NK-92 (cell line): ENCODE measurements at regions not wholly inside any gene's neighbourhood (a gene's known extent, or its start where the extent isn't known, plus 50 kb on each side); places are given as distances from the start of the nearest gene placed in this dataset.
"Not testable (repeated sequence)": the region's sequence is repeated elsewhere in the genome, so short reads cannot be mapped to it uniquely, and the experiment has no call there.

Experiments
- DNase-seq: peaks from one replicate; lab custom pipeline; 2025; ENCODE audit not compliant: unreplicated experiment; lab: John Stamatoyannopoulos, UW

DNA sequence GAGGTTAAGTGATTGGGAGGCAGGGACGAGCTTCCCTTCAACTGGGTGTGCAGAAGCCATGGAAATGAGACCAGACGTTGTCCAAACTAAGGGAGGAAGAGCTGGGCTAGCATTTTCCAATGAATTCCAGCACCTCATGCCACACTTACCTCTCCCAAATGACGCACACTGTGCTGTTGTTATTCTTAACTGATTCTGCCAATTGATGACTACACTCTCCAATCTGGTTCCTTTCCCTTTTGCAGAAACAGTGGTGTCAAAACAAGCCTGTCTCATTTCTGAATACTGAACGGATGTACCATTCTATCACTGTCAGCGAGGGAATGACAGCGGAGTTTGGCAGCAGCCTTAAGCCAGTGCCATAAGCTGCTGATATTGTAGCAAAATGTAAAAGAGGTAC lies 380.5 kb upstream of the HNRNPA3 start:
- no peak for DNase-seq

DNA sequence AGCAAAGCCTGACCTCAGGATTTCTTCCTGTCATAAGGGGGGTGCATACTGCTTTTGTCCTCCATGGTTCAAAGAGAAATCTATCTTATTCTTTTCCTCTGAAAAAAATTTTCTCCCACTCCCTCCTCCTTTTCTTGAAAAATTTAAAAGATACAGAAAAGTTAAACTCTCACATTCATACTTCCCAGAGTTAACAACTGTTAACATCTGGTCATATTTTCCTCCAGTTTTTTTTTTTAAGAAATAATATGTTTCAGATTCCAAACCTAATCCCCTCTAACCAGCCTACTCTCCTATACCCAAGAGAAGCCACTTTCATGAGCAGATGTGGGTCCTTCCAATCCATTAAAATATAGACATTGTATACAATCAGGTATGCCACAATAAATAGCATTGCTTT lies 378.9 kb upstream of the HNRNPA3 start:
- no peak for DNase-seq

- no peak for DNase-seq
Measured at GRCh38 chr2:176834226-176834625, 378.4 kb upstream of the HNRNPA3 start.

DNA sequence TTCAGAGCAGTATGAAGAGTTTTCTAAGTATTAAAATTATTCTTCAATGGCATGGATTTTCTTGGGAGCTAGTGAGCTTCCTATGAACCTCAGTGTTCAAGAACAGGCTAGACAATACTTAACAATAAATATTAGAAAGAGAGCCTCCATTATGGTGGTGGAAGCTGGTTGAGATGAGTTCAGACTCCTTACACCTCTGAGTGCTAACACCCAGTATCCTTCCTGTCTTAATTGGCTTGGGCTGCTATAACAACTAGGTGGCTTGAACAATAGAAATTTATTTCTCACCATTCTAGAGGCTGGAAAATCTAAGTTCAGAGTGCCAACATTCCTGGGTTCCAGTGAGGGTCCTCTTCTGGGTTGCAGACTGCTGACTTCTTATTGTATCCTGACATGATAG lies 369.4 kb upstream of the HNRNPA3 start:
- no peak for DNase-seq

GRCh38 chr2:176844461-176844860 lies 368.1 kb upstream of the HNRNPA3 start:
- DNase-seq: no peak

- no peak for DNase-seq
Measured at GRCh38 chr2:176845718-176846117, 366.9 kb upstream of the HNRNPA3 start.

- DNase-seq: no peak
Measured at GRCh38 chr2:176847575-176847974, 365.0 kb upstream of the HNRNPA3 start.

DNA sequence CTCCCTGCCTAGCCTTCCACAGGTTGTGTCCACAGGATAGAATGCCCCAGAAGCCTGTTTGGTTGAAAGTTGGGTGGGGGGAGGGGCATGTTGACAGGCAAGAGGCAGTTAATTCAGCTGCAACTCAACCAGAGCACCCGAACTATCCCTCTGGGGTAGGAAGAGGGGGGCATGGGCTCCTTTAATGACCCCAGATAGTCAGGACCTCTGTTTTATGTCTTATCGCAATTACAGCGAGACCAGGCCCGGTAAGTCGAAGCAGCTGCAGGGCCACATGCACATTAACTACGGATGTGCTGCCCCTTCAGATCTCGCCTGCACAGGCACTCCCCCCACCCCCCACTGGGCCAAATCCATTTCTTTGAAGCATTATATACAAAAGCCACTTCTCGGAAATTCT lies 363.8 kb upstream of the HNRNPA3 start:
- DNase-seq: no peak

DNA sequence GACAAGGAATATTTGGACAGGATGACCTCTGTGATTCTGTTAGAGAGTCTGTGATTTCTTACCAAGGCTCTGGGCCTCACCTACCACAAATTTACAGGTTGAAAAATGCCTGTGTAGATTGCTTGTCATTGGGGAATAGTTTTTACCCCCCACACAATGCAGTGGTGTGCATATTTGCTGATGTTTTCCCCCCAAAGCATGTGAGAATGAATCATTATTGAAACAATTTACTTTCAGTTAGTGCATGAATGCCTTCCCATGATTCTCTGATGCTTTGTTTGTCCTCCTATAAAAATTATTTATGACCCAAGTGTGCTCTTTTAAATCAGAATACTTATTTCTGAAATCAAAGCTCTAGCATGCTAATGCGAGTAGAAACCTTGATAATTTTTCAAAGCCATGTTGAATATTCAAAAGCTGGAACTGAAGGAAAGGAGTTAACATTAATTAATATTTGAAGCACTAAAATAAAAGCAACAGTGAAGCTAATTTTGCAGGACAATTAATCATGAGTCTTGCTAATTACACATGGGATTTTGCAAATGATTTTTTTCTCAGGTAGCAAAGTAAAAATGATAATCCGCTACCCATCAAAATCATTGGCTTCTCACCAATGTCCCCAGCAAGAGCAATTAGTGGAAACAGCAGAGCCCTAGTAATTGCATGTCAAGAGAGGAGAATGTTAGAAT lies 361.2 kb upstream of the HNRNPA3 start:
- DNase-seq: no peak

GRCh38 chr2:176851889-176852483 lies 360.6 kb upstream of the HNRNPA3 start:
- no peak for DNase-seq

DNA sequence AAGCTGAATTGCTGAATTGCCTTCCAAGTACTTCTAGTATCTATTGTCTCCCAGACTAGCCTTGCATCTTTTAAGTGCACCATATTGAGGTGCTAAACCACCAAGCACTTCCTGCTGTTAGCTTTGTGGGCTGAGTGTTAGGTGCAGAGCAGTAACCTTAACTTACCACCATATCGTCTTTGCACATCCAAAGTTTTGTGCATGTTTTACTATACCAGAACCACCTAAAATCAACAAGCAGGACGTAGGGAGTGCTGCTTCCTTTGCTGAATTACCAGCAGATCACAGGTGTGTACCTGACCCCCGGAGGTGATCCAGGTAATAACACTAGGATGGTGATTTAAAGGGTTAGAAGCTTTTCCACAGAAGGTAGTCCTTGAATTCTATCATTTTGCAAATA lies 359.9 kb upstream of the HNRNPA3 start:
- DNase-seq: no peak

GRCh38 chr2:176854062-176854461 lies 358.5 kb upstream of the HNRNPA3 start:
- no peak for DNase-seq

DNA sequence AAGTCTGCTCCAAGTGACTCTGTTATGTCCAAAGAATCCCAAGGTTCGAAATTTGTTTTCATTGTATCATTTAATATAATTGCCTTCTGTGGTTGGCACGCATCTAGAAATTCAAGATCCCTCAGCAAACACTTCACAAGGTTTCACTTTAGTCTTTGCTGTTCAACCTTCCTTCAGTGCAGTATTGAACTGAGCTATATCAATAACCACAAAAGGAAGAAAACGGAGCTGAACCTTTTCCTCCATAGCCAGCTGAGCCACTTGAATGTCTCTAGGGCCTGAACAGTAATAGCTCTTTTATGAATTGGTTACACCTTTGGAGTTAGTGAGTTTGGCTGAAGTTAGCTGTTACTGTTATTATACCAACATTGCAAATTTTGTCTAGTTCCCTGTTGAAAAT lies 357.7 kb upstream of the HNRNPA3 start:
- DNase-seq: no peak

- no peak for DNase-seq
Measured at GRCh38 chr2:176856683-176857082, 355.9 kb upstream of the HNRNPA3 start.

- no peak for DNase-seq
Measured at GRCh38 chr2:176865336-176865735, 347.3 kb upstream of the HNRNPA3 start.

GRCh38 chr2:176872406-176872805 lies 340.2 kb upstream of the HNRNPA3 start:
- DNase-seq: no peak

DNA sequence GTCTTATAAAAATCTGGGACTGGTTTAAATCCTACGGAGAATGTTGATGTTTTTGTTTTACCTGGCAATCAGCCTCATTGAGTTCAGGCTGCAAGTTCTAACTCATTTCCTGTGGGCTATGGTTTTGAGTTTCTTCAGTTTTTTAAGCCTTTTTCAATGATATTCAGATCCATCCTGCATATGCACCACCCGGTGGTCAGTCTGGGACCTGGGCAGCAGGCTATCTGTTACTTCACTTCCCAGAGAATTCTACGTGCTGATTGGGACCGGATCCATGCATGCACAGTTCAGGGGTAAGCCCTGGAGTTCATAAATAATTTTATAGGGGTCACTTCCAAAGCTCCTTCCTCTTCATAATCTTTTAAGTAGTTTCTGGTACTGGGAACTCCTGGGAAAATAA lies 339.2 kb upstream of the HNRNPA3 start:
- DNase-seq: no peak

DNA sequence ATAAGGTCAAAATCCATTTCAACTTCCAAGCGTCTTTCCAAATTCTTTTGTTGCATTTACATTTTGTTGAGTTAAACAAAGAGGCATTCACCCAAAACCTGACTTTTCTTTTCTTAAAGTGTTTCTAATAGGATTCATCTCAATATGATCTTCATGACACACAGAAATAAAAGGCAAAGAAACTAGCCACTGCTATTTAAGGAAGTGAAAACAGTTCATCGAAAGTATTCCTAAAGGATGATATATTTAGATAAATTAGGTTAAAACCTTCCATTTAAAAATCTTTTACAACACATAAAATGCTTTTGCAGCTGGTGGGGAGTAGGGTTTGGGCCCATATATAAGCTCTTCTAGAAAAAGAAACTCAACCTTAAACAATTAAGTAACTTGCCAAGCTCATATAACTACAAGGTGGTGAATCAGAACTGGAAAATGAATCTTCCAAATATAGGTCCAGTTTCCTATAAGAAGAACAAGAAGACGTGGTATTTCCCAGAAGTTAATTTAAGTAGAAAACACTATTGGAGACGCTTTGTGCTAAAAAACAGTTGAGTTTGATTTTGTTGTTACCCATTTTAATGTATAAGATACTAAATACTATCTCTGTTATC lies 336.0 kb upstream of the HNRNPA3 start:
- no peak for DNase-seq

GRCh38 chr2:176879426-176879995 lies 333.1 kb upstream of the HNRNPA3 start:
- no peak for DNase-seq

DNA sequence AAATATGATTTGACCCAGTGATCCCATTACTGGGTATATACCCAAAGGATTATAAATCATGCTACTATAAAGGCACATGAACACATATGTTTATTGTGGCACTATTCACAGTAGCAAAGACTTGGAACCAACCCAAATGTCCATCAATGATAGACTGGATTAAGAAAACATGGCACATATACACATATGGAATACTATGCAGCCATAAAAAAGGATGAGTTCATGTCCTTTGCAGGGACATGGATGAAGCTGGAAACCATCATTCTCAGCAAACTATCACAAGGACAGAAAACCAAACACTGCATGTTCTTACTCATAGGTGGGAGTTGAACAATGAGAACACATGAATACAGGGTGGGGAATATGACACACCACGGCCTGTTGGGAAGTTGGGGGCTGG lies 330.5 kb upstream of the HNRNPA3 start:
- not testable (repeated sequence) for DNase-seq

GRCh38 chr2:176885001-176885643 lies 327.5 kb upstream of the HNRNPA3 start:
- DNase-seq: no peak

DNA sequence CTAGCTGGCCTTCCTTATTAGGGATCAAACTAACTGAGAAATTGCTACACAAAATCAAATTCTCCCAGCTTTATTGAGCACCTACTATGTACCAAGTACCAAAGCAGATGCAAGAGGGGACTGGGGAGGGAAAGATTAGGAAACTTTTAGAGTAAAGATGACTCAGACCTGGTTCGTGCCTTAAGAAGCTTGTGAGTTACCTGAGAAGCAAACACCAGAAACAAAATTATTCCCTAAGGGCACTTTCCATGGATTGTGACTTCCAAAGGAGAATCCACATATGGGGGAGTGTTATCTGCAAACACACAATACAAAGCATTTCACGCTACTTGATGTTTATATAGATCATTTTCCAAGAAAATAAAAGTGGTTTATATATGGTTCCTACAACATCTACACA lies 326.9 kb upstream of the HNRNPA3 start:
- DNase-seq: no peak
